Panc1 (cell line): ENCODE measurements at regions not wholly inside any gene's neighbourhood (a gene's known extent, or its start where the extent isn't known, plus 50 kb on each side); places are given as distances from the start of the nearest gene placed in this dataset.

ENCODE experiments used
- ATAC-seq: fragments of 200-7000 bp; cut with Tn5 transposase; 2 replicates; pipeline ENCODE4 v1.9.1; 2020; ENCODE audit warnings: mild to moderate bottlenecking, moderate library complexity
- BruUV-seq: library from RNA; stranded (reverse); fragments of 400-500 nt; replicated peaks from 2 replicates; lab custom pipeline; 2021; lab: Mats Ljungman, UMichigan
- CTCF ChIA-PET: fragments of 300-600 bp; sonication (Branson Sonifier 250); formaldehyde crosslinking; loops from one replicate; lab custom pipeline; 2022; ENCODE audit warnings: antibody characterized with exemption; lab: Charles Lee
- POLR2A ChIA-PET: fragments of 300-600 bp; sonication (Branson Sonifier 250); formaldehyde crosslinking; loops from one replicate; lab custom pipeline; 2022; ENCODE audit warnings: antibody characterized with exemption; lab: Charles Lee
- DNase-seq: peaks from one replicate; pipeline ENCODE4 v3.0.0-alpha.2; 2010; ENCODE audit warnings: low read depth, low spot score
- H3K27ac ChIP-seq: 2 replicates; pipeline ENCODE4 v1.5.1; 2011; ENCODE audit warnings: mild to moderate bottlenecking, low read length, inconsistent platforms
- H3K27me3 ChIP-seq: fragments of 200-500 bp; sonication (Bioruptor generic); 2 replicates; pipeline ENCODE4 v1.6.0; 2014; ENCODE audit warnings: low read length, inconsistent platforms; ENCODE audit not compliant: control insufficient read depth, insufficient read depth
- H3K36me3 ChIP-seq: fragments of 200-500 bp; sonication (Bioruptor generic); 2 replicates; pipeline ENCODE4 v1.5.1; 2014; ENCODE audit warnings: inconsistent platforms, mild to moderate bottlenecking, low read length, moderate library complexity; ENCODE audit not compliant: control insufficient read depth, insufficient read depth
- H3K4me1 ChIP-seq: 2 replicates; pipeline ENCODE4 v1.5.1; 2011; ENCODE audit warnings: inconsistent platforms, mild to moderate bottlenecking, low read length, moderate library complexity; ENCODE audit not compliant: control insufficient read depth, insufficient read depth
- H3K4me3 ChIP-seq, 2 experiments: 2 replicates each; pipeline ENCODE4 v1.5.1; 2011 to 2012; ENCODE audit warnings: low read depth in 2 of 2, low read length in 2 of 2, mild to moderate bottlenecking in 2 of 2, inconsistent platforms in 1 of 2, moderate library complexity in 1 of 2
- H3K9me3 ChIP-seq: fragments of 200-500 bp; sonication (Bioruptor generic); 2 replicates; pipeline ENCODE4 v1.5.1; 2014; ENCODE audit warnings: low read depth, mild to moderate bottlenecking, inconsistent platforms, low read length, moderate library complexity; ENCODE audit not compliant: control insufficient read depth, insufficient read depth
- CTCF ChIP-seq: fragments of 450-650 bp; IDR thresholded peaks from 2 replicates; pipeline ENCODE4 v1.5.1; 2017; ENCODE audit warnings: mild to moderate bottlenecking
- POLR2AphosphoS5 ChIP-seq: IDR thresholded peaks from 2 replicates; pipeline ENCODE4 v1.6.1; 2012; ENCODE audit warnings: mild to moderate bottlenecking, low read depth, low read length, moderate library complexity
- REST ChIP-seq, 2 experiments: IDR thresholded peaks; 2 replicates each; pipeline ENCODE4 v1.6.1; 2011 to 2012; ENCODE audit warnings: low read depth in 2 of 2, control low read depth in 1 of 2, low read length in 1 of 2, mild to moderate bottlenecking in 1 of 2, moderate library complexity in 1 of 2; ENCODE audit not compliant: insufficient read depth in 1 of 2
- SIN3A ChIP-seq: IDR thresholded peaks from 2 replicates; pipeline ENCODE4 v1.6.1; 2012; ENCODE audit warnings: low read depth, mild to moderate bottlenecking, low read length, moderate library complexity, borderline replicate concordance; ENCODE audit not compliant: insufficient read depth
- TCF7L2 ChIP-seq: IDR thresholded peaks from 2 replicates; pipeline ENCODE4 v1.6.1; 2011; ENCODE audit warnings: mild to moderate bottlenecking, low read depth, low read length, inconsistent platforms
- in situ Hi-C: cut with HindIII; loops from 2 replicates; pipeline ENCODE4 v1.10.0; 2016; ENCODE audit warnings: low sequenced_read_pairs, low pct_unique_long_range_greater_than_20kb
- intact Hi-C: fragments of 100-400 bp; cut with micrococcal nuclease; formaldehyde crosslinking; loops from one replicate; pipeline ENCODE4 v1.10.0; 2022; ENCODE audit not compliant: unreplicated experiment

GRCh38 chr2:45254025-45254424 lies 244.8 kb upstream of the SIX2 start:
- Histone ChIP-seq H3K36me3 (no peaks in the 10 kb centered on the region), H3K4me1 (no peaks in the 10 kb centered on the region), H3K27me3 (no peaks in the 10 kb centered on the region), H3K9me3 (no peaks in the 10 kb centered on the region), H3K4me3 (no peak overlapping the region), H3K27ac (no peak overlapping the region)
- ATAC-seq (no peak), DNase-seq (no peak)
- CTCF ChIA-PET, result interaction anchor here (0.5 kb wide), 1 partner anchor 295 kb away, joined by 3 read pairs; no protein-coding TSS in a partner anchor
- in situ Hi-C loops (no loop called here), intact Hi-C loops (no loop called here)
- TF ChIP-seq TCF7L2, result no peak
- no peak for TF ChIP-seq POLR2AphosphoS5
- no peak for TF ChIP-seq CTCF
- no peak for TF ChIP-seq SIN3A
- TF ChIP-seq REST (IDR thresholded peaks at IDR 0.05; ENCODE audit: insufficient read depth in 1 of 2, low read depth in 2 of 2, low read length in 1 of 2), result no peak
- no TSS peak for BruUV-seq
- POLR2A ChIA-PET, result no interaction called here

- DNase-seq (no peak), ATAC-seq (no peak)
- no peaks in the 10 kb centered on the region for H3K36me3 ChIP-seq
- H3K27ac ChIP-seq, result no peak overlapping the region
- no peak for TF ChIP-seq TCF7L2
- no peak for TF ChIP-seq CTCF
- TF ChIP-seq SIN3A, result no peak
- no peak for TF ChIP-seq REST (IDR thresholded peaks at IDR 0.05; ENCODE audit: insufficient read depth in 1 of 2, low read depth in 2 of 2, low read length in 1 of 2)
- no peak for TF ChIP-seq POLR2AphosphoS5
- H3K4me1 ChIP-seq, result no peaks in the 10 kb centered on the region
- H3K4me3 ChIP-seq, result no peak overlapping the region
- CTCF ChIA-PET, result no interaction called here
- in situ Hi-C loops (no loop called here), intact Hi-C loops (no loop called here)
- no peaks in the 10 kb centered on the region for H3K9me3 ChIP-seq
- BruUV-seq, result no TSS peak
- POLR2A ChIA-PET, result no interaction called here
- H3K27me3 ChIP-seq, result no peaks in the 10 kb centered on the region
Observed at GRCh38 chr2:45253151-45253550, 243.9 kb upstream of the SIX2 start.
